Epithelial cell of proximal tubule (primary cell): ENCODE measurements at regions not wholly inside any gene's neighbourhood (a gene's known extent, or its start where the extent isn't known, plus 50 kb on each side); places are given as distances from the start of the nearest gene placed in this dataset.

Experiments
- DNase-seq: peaks from one replicate; pipeline ENCODE4 v3.0.0-alpha.2; 2011; ENCODE audit warnings: low read depth
- H3K4me3 ChIP-seq: 2 replicates; pipeline ENCODE4 v1.5.1; 2011; ENCODE audit warnings: low read depth, mild to moderate bottlenecking, low read length
- CTCF ChIP-seq: conservative IDR thresholded peaks from 2 replicates; pipeline ENCODE4 v1.5.1; 2012; ENCODE audit warnings: low read depth, mild to moderate bottlenecking, low read length

GRCh38 chrX:15943391-15943790, 88.8 kb upstream of the AP1S2 start:
- no peak for TF ChIP-seq CTCF
- no peak overlapping the region for H3K4me3 ChIP-seq
- no peak for DNase-seq

- no peak for DNase-seq
- H3K4me3 ChIP-seq, result no peak overlapping the region
- no peak for TF ChIP-seq CTCF
Observed at GRCh38 chrX:15942307-15942706, 87.7 kb upstream of the AP1S2 start.

- TF ChIP-seq CTCF, result no peak
- no peak overlapping the region for H3K4me3 ChIP-seq
- DNase-seq, result no peak
Observed at GRCh38 chrX:15939737-15940136, 85.1 kb upstream of the AP1S2 start.

- no peak overlapping the region for H3K4me3 ChIP-seq
- TF ChIP-seq CTCF, result no peak
- DNase-seq, result no peak
Observed at GRCh38 chrX:15938072-15938471, 83.5 kb upstream of the AP1S2 start.

- TF ChIP-seq CTCF, result no peak
- H3K4me3 ChIP-seq, result no peak overlapping the region
- no peak for DNase-seq
Observed at GRCh38 chrX:15931362-15931761, 76.7 kb upstream of the AP1S2 start.

- no peak for DNase-seq
- peak; percentile 50 for TF ChIP-seq CTCF
- no peak overlapping the region for H3K4me3 ChIP-seq
Observed at GRCh38 chrX:15930585-15930984, 76.0 kb upstream of the AP1S2 start.

GRCh38 chrX:15929194-15929593, 74.6 kb upstream of the AP1S2 start:
- TF ChIP-seq CTCF, result no peak
- no peak for DNase-seq
- no peak overlapping the region for H3K4me3 ChIP-seq
